ENCODE measurements at regions not wholly inside any gene's neighbourhood (a gene's known extent, or its start where the extent isn't known, plus 50 kb on each side); places are given as distances from the start of the nearest gene placed in this dataset.

GRCh38 chr5:107291866-107292265 is 378.9 kb downstream of the EFNA5 start:
- no peak for DNase-seq

GRCh38 chr5:107290780-107291398 is 379.8 kb downstream of the EFNA5 start:
- no peak for DNase-seq

- no peak for DNase-seq
Observed at GRCh38 chr5:107289030-107289714, 381.6 kb downstream of the EFNA5 start.

- no peak for DNase-seq
Observed at GRCh38 chr5:107286447-107287098, 384.2 kb downstream of the EFNA5 start.

- DNase-seq, result no peak
Observed at GRCh38 chr5:107285772-107286171, 385.0 kb downstream of the EFNA5 start.

- no peak for DNase-seq
Observed at GRCh38 chr5:107284822-107285525, 385.8 kb downstream of the EFNA5 start.

- no peak for DNase-seq
Observed at GRCh38 chr5:107282061-107282460, 388.7 kb downstream of the EFNA5 start.

GRCh38 chr5:107278774-107279173 is 392.0 kb downstream of the EFNA5 start:
- no peak for DNase-seq

- no peak for DNase-seq
Observed at GRCh38 chr5:107277485-107278125, 393.1 kb downstream of the EFNA5 start.

- DNase-seq, result no peak
Observed at GRCh38 chr5:107275333-107275732, 395.4 kb downstream of the EFNA5 start.

- DNase-seq, result no peak
Observed at GRCh38 chr5:107274571-107274970, 396.2 kb downstream of the EFNA5 start.

- DNase-seq, result no peak
Observed at GRCh38 chr5:107272954-107273353, 397.8 kb downstream of the EFNA5 start.

GRCh38 chr5:107272509-107272908 is 398.2 kb downstream of the EFNA5 start:
- no peak for DNase-seq

GRCh38 chr5:107271682-107272350 is 398.9 kb downstream of the EFNA5 start:
- DNase-seq, result no peak

GRCh38 chr5:107270561-107270960 is 400.2 kb downstream of the EFNA5 start:
- DNase-seq, result no peak

- DNase-seq, result no peak
Observed at GRCh38 chr5:107269678-107270077, 401.1 kb downstream of the EFNA5 start.

- no peak for DNase-seq
Observed at GRCh38 chr5:107269256-107269655, 401.5 kb downstream of the EFNA5 start.

- no peak for DNase-seq
Observed at GRCh38 chr5:107268241-107268640, 402.5 kb downstream of the EFNA5 start.

GRCh38 chr5:107266100-107266499 is 404.6 kb downstream of the EFNA5 start:
- no peak for DNase-seq

GRCh38 chr5:107265193-107265592 is 405.5 kb downstream of the EFNA5 start:
- DNase-seq, result no peak

- no peak for DNase-seq
Observed at GRCh38 chr5:107263387-107264018, 407.2 kb downstream of the EFNA5 start.
